Stimulated activated CD4-positive, alpha-beta T cell treated with anti-CD3 and anti-CD28 coated beads, TNF-alpha, amount 100 ng/mL, for 24 hours (primary cell): ENCODE measurements at regions not wholly inside any gene's neighbourhood (a gene's known extent, or its start where the extent isn't known, plus 50 kb on each side); places are given as distances from the start of the nearest gene placed in this dataset.
"Not testable (repeated sequence)": the region's sequence is repeated elsewhere in the genome, so short reads cannot be mapped to it uniquely, and the experiment has no call there.

Source experiments
- DNase-seq, 3 experiments: peaks; one replicate each; pipeline ENCODE4 v3.0.0-alpha.2; 2020; ENCODE audit warnings: low read depth in 3 of 3

DNA sequence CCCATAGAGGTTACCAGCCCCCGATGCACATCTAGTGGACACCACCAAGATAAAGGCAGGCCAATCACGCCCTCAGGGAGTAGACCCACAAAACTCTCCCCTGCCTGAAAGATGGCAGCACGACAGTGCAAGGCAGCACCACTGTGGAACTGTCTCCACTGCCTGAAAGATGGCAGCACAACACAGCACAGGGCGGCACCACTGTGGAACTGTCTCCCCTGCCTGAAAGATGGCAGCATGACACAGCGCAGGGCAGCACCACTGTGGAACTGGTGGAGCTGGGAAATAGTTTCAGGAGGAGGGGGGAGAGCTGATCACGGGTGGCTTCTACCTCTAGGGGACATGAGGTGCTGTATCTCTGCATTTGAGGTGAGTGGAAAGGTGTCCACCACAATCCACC lies 340.4 kb upstream of the FRG1 start:
- no peak for DNase-seq

DNA sequence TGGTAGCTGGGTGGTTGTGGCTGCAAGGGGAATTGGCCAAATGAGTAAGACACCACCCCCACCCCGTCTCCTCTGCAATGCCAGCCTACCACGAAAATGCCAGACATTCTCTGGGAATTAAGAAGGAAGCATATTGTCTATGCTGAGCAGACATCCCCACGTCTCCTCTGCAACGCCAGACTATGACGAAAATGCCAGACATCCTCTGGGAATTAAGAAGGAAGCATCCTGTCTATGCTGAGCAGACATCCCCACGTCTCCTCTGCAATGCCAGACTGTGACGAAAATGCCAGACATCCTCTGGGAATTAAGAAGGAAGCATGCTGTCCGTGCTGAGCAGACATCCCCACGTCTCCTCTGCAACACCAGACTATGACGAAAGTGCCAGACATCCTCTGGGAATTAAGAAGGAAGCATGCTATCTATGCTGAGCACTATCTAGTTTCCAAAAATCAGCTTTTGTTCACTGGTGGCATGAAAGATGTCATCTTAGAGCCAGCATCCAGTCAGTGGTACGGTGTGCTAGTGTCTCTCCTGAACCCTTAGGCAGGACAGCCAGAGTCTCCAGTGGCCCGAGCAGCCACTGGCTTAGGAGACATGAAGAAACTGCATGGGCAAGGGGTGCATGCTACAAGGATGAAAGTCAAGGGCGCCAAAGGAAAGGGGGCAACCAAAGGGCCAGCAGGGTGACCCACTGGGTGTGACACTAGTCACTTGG lies 339.8 kb upstream of the FRG1 start:
- no peak for DNase-seq

DNA sequence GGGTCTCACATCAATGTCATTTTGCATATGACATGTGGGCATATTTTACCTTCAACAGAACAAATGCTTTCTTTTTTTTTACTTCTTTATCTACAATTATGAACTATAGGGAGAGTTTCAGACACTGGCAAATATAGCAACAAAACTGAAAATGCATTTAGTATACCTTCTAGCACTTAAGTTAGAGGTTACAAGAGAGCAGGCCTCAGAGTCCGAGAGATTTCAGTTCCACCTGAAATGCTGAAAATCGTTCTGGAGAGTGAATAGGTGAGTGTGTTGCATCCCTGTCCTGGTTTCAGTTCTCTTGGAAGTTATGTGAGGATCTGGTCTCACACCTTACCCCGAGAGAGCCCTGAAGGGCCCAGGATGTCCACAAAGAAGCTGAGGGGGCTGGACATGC lies 337.8 kb upstream of the FRG1 start:
- DNase-seq: not testable (repeated sequence)

DNA sequence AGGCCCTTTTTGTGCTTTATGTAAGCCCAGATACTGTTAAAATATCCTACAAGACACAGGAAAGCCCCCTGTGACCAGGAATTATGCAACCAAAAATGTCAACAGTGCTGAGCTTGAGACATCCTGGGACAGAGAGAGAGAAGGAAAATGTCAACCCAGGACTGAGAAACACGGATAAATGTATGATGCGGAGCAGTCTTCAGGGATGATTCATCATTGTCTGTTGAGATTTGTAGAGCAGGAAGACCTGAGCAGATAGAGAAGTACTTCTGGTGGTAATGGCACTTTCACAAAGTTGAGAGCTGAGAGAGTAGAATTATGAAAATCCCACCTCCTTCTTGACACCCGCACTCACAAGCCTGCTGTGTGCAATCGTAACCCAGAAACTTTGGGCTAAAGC lies 330.1 kb upstream of the FRG1 start:
- not testable (repeated sequence) for DNase-seq

DNA sequence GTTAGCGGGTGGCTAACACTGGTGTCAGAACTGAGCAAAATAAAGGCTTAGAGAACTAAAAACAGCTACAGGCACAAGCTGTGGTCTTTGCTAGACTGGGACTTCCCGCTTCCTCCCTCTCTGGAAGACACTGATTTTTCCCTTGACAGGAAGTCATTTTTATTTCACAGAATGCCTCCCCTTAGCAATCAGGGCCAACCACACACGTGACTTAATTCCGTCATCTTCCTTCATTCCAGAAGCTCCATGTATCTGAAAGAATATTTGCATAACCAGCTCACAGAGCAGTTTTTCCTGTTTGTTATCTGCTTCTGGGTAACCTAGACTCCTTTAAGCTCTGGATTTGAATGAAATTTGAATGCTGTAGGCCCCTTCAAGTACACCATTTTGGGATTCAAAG lies 327.5 kb upstream of the FRG1 start:
- DNase-seq: no peak

DNA sequence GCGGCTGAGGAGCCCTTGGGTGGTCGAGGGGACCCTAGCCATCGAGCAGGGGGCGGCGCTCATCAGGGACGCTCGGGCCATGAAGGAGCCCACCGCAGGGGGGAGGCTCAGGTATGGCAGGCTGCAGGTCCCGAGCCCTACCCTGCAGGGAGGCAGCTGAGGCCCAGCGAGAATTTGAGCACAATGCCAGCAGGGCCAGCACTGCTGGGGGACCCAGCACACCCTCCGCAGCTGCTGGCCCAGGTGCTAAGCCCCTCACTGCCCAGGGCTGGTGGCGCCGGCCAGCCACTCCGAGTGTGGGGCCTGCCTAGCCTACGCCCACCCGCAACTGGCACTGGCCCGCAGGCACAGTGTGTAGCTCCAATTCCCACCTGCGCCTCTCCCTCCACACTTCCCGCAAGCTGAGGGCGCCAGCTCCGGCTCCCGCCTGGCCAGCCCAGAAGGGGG lies 325.4 kb upstream of the FRG1 start:
- DNase-seq: no peak

DNA sequence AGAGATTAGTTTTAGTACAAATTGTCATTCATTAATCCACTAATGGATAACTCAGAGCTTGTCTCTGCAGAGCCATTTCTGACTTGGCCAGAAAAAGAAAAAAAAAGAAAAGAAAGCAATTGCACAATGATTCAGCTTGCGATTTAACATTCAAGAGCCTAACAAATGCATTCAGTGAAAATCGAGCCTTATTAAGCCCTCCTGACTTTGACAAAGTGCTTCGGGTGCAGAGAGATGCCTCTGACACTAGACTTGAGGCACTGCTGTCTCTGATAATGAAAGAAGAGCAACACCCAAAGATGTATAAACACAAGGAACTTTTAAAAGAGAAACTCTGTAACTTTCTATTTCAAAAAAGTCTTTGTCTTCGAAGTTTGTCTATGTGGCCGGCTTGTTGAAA lies 322.9 kb upstream of the FRG1 start:
- DNase-seq: not testable (repeated sequence)

DNA sequence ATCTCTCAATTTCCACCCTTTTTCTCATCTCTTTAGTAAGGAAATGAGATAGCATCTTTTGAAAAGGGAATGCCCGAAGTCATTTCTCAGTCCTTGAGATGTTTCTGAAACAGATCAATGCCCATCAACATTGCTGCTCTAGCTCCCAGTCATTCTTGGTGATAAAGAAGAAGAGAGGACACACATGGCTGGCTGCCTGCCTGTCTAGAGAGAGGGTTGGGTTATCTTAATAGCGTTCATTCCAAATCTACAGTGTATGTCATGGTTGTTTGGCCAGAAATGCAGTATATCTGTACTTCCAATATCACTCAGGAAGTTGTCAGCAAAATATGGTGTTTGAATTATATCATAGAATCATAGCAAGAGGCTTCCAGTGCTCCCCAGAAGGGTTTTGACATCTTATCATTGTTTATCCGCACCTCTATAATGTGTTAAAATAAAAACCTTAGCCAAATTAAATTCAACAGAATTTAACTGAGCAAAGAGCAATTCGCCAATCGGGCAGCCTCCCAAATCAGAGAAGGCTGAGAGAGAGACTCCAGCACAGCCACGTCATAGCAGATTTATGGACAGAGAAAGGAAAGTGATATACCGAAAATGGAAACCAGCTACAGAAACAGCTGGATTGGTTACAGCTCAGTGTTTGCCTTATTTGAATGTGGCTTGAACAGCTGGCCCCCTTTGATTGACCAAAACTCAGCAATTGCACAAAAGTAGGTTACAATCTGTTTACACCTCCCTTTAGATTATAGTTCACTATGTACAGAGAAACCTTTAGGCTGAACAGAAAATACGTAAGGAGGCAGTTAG lies 321.0 kb upstream of the FRG1 start:
- DNase-seq: not testable (repeated sequence)

DNA sequence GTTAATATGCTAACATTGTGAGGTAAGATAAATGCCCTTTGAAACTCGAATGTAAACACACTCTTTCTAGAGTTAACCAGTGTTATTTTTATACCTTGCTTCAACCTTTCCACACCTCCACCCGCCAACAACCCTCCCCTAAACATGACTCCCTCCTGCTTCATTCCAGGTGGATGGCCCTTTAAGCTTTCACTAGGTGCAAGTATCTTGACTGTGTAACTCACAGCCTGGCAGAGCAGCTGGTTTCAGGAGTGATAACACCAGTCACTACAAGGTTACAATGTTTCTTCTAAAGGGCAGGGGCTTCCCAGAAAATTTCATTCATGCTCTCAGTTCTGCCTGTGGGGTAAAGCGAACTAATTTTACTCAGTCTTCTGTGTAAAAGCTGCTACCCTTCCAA lies 318.1 kb upstream of the FRG1 start:
- not testable (repeated sequence) for DNase-seq

DNA sequence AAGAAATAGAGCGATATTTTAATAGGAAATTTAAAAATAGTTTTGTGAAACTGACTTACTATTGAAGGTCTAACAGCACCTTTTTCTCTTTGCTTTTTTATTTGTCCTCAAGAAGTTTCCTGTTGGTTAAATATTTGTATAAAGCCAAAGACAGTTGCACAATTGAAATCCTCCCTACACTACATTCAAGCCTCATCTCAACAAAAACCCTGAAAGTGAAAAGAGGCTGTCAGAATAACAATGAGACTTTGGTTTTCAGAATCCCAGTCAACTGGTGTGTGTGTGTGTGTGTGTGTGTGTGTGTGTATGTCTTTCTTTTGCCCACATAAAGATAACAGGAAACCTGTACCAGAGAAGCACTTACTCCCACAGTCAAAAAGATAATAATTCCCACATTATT lies 313.6 kb upstream of the FRG1 start:
- DNase-seq: not testable (repeated sequence)

DNA sequence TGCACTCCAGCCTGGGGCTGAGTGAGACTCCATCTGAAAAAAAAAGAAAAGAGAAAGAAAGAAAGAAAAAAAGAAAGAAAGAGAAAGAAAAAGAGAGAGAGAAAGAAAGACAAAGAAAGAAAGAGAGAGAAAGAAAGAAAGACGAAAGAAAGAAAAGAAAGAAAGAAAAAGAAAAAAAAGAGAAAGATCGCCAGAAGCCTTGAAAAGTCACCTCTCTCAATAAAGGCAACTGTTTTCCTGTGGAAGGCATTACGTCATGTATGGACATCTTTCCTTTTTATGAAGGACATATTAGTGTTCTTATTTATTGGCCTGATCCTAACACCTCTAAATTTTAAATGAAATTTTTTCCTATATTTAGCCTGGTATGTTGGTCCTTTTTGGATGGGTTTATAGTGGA lies 310.9 kb upstream of the FRG1 start:
- not testable (repeated sequence) for DNase-seq

DNA sequence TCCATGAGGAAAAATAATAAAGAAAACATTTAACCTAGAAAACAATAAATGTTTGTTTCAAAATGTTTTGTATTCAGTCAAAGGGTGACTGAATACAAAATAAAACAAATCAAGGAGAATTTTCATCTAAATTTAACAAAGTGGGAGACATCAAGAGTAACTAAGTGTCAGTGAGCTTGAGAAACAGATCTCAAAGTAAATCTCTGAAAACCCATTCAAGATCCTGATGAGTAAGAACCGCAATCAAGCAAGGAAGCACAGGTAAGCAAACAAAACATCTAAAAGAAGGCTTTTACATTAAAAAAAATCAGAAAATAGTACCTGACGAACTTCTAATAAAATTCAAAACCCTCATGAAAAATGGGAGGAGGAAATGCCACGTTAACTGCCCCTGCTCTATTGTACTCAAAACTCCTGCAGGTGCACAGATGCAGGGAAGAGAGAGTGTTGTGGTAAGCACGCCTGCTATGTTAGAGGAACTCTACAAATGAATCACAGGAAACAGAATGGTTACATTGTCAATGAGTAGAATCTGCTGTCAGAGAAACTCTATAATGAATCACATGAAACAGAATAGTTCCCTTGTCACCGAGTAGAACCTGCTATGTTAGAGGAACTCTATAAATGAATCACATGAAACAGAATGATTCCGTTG lies 309.6 kb upstream of the FRG1 start:
- DNase-seq: not testable (repeated sequence)

DNA sequence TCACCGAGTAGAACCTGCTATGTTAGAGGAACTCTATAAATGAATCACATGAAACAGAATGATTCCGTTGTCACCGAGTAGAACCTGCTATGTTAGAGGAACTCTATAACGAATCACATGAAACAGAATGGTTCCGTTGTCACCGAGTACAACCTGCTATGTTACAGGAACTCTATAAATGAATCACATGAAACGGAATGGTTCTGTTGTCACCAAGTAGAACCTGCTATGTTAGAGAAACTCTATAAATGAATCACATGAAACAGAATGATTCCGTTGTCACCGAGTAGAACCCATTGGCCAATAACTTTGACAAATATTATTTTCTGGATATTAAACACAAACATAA lies 309.1 kb upstream of the FRG1 start:
- DNase-seq: not testable (repeated sequence)

DNA sequence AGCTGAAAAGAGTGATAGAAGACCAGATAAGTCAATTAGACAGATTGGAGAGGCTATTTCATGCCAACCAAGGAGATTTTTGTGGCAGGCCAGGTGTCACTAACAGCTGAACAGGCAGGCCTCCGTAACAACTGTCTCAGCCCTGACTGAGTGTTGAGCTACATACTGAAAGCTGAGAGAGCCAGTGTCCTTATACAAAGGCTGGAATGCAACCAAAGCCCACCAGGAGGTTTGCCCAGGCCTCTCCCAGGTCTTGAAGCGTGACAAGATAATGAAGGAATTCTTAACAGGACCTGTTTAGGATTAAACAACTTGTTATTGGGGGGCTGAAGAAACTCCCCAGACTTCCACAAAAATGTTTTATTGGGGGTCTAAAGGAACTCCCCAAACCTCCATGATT lies 290.2 kb upstream of the FRG1 start:
- not testable (repeated sequence) for DNase-seq

DNA sequence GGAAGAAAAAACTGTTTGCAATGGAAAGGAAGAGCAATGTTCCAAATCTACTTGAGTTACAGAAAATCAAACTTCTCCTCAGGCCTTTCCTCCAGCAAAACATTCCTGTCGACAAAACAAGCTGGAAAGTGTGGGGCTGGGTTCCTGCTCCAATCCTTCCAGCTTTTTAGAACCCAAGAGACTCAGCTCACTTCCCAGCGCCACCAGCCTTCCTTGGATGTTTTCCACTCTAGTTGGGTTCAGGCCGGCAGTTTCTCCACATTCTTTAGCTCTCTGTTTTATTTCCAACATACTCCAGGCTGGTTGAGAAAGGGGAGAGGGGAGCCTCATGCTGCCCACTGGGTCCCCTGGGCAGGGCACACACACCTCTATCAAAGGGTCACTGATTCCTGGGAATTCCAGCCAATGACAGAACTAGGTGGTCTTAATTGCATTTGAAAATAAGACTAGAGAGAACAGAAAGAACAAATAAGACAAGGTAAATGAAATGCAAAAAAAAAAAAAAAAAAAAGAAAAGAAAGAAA lies 287.5 kb upstream of the FRG1 start:
- not testable (repeated sequence) for DNase-seq

DNA sequence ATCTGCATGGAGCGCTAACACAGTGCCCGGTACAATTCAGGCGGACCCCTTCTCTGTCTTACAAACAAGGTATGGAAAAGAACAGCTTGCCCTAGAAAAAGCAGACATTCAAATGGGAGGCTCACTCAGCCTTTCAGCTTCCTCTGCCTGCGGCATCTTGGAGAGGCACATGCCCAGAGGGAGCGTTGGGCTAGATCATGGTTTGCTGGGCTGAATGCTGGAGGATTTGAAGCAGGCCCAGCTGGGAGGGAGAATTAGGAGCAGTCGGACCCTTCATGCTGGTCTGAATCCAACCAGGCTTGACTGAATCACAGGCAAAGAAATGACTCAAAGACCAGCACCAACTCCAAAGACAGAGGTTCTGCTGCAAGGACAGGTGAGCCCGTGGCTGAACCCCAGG lies 286.7 kb upstream of the FRG1 start:
- DNase-seq: not testable (repeated sequence)

DNA sequence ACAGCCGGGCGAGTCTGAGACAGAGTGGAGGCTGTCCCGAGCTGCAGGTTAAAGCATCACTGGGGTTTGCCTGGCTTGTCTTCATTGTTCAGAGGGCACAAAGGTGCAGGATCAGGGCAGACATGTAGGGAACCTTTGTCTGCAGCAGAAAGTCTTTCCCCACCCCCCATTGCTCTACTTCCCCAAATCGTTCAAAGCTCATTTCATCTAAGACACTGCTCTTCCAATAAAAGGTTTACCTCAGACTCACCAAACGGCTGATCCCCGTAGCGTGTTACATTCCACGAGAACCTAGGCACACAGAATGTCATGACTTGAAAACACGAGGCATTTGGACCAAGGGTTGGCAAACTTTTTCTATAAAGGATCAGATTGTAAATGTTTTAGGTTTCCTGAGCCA lies 286.3 kb upstream of the FRG1 start:
- not testable (repeated sequence) for DNase-seq

DNA sequence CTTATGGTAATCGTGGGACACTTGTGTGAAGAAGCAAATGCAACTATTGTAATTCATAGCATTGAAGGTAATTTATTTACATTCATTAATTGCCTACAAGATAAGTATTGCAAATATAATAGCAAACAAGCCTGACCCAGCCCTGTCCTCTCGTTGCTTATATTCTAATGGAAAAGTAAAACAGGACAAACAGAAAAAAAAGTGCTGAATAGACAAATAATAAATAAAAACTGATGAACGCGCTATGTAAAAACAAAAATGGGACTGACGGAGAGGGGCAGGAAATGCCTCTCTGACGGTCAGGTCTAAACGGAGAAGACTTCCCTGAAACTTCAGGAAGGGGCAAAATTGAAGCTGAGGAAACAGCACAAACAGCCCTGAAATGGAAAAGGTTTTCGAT lies 284.9 kb upstream of the FRG1 start:
- not testable (repeated sequence) for DNase-seq

DNA sequence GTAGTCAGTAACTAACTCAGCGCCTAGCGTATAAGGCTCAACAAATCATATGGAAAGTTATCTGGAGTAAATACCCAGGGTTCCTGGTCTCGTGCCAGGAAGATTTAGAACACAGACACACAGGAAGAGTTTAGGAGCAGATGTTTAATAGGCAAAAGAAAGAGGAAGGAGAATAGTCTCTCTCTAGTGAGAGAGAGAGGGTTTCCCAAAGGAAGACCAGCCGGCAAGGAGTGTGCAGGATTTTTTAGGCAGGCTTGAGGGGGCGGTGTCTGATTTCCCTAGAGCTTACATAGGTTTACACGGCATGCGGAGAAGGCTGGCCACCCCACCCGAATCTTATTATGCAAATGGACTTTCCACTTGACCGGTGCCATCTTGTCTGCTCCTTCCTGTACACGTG lies 284.0 kb upstream of the FRG1 start:
- DNase-seq: no peak

DNA sequence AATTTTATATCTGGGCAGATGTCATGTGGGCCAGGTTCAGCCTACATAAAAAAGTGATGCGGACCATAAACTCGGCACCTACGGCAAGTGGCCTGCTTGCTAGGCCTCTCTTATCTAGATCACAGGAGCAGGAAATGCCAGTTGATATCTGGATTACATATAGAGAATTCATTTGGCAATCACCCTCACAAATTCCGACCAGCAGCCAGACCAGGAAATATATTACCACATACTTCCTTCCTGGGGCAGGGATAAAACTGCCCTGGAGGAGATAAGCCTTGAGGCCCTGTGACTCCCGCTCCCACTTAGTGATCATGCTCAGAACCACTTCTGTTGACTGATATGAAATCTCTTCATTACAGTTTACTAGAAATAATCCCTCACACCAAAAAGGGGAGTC lies 282.4 kb upstream of the FRG1 start:
- DNase-seq: not testable (repeated sequence)

DNA sequence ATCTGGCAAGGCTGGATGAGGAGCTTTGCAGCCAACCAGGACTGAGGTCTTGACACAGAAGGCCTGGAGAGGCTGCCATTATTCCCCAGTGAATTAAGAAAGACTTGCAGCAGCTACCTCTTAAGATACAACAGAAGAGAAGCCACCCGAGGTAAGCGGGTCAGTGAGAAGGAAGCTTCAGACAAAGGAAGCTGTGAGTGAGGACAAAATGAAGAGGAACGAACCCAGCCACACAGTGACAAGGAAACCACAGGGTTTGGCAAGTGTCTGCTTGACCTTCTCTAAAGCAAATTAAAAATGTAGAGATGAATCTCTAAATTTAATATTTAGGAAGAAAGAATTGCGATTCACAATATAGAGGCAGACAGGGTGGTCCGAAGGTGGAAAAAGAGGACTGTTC lies 281.8 kb upstream of the FRG1 start:
- DNase-seq: not testable (repeated sequence)

DNA sequence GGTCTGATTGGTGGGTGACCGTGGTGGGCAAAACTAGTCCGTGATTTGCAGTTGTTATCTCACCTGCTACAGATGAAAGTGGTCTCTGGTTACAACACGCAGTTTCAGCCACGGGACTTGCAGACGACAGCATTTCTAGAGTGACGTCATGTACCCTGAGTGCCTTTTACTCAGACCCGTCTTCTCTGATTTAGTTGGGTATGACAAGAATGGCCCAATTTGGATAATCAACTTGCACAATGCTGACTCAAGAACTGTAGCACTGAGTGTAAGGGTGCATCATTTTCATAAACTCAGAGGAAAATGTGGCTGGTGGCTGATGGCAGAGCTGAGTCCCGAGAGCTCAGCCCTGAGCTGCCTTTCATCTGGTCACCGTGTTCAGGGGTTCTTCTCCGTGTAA lies 281.4 kb upstream of the FRG1 start:
- DNase-seq: no peak
